Hepatocyte (in vitro differentiated cells): ENCODE measurements at regions not wholly inside any gene's neighbourhood (a gene's known extent, or its start where the extent isn't known, plus 50 kb on each side); places are given as distances from the start of the nearest gene placed in this dataset.
A peak's percentile ranks its signal among the peaks of the same experiment; 100 is the strongest.

Source experiments
- DNase-seq: peaks from one replicate; pipeline ENCODE4 v3.0.0-alpha.2; 2016; ENCODE audit warnings: low spot score
- H2AFZ ChIP-seq: fragments of 200-600 bp; sonication (generic); 2 replicates; pipeline ENCODE4 v1.6.0; 2016; ENCODE audit warnings: antibody characterized with exemption, mild to moderate bottlenecking
- H3K27ac ChIP-seq: fragments of 200-600 bp; sonication (generic); 2 replicates; pipeline ENCODE4 v1.5.1; 2016; ENCODE audit warnings: mild to moderate bottlenecking
- H3K27me3 ChIP-seq: fragments of 200-600 bp; sonication (generic); 2 replicates; pipeline ENCODE4 v1.6.1; 2016
- H3K36me3 ChIP-seq: fragments of 200-600 bp; sonication (generic); replicated peaks from 2 replicates; pipeline ENCODE4 v1.5.1; 2016; ENCODE audit warnings: low read depth; ENCODE audit not compliant: insufficient read depth
- H3K4me1 ChIP-seq: fragments of 200-600 bp; sonication (generic); 2 replicates; pipeline ENCODE4 v1.5.1; 2016; ENCODE audit warnings: mild to moderate bottlenecking, moderate library complexity; ENCODE audit not compliant: insufficient read depth
- H3K4me2 ChIP-seq: fragments of 200-600 bp; sonication (generic); 2 replicates; pipeline ENCODE4 v1.6.0; 2016
- H3K4me3 ChIP-seq: fragments of 200-600 bp; sonication (generic); 2 replicates; pipeline ENCODE4 v1.5.1; 2016; ENCODE audit warnings: mild to moderate bottlenecking
- H3K79me2 ChIP-seq: fragments of 200-600 bp; sonication (generic); 2 replicates; pipeline ENCODE4 v1.6.0; 2017; ENCODE audit warnings: mild to moderate bottlenecking
- H3K9me2 ChIP-seq: fragments of 200-600 bp; sonication (generic); replicated peaks from 2 replicates; pipeline ENCODE4 v1.6.0; 2017; ENCODE audit warnings: mild to moderate bottlenecking; ENCODE audit not compliant: insufficient read depth
- H3K9me3 ChIP-seq: fragments of 200-600 bp; sonication (generic); 2 replicates; pipeline ENCODE4 v1.5.1; 2016; ENCODE audit warnings: low read depth, mild to moderate bottlenecking
- H4K20me1 ChIP-seq: fragments of 200-600 bp; sonication (generic); 2 replicates; pipeline ENCODE4 v1.6.0; 2016; ENCODE audit warnings: mild to moderate bottlenecking; ENCODE audit not compliant: insufficient read depth, poor library complexity, severe bottlenecking
- EZH2 ChIP-seq: fragments of 200-600 bp; sonication (generic); IDR thresholded peaks from 2 replicates; pipeline ENCODE4 v1.6.1; 2016; ENCODE audit warnings: antibody characterized with exemption, mild to moderate bottlenecking, borderline replicate concordance
- EZH2phosphoT487 ChIP-seq: fragments of 200-600 bp; sonication (generic); IDR thresholded peaks from one replicate; pipeline ENCODE4 v1.6.1; 2018; ENCODE audit warnings: antibody characterized with exemption, mild to moderate bottlenecking, low read depth, moderate library complexity; ENCODE audit not compliant: unreplicated experiment, severe bottlenecking
- WGBS: methylation state at CpG from one replicate; pipeline ENCODE4 v1.1.6; 2016; ENCODE audit warnings: low lambda C conversion rate; ENCODE audit errors: missing lambda C conversion rate; 5-methylcytosine and 5-hydroxymethylcytosine counted together
- TF ChIP-seq, protein P1 (sequence below): fragments of 200-600 bp; sonication (generic); IDR thresholded peaks from 2 replicates; pipeline ENCODE4 v1.5.1; 2016; ENCODE audit warnings: antibody characterized with exemption, mild to moderate bottlenecking; ENCODE audit not compliant: poor library complexity

DNA sequence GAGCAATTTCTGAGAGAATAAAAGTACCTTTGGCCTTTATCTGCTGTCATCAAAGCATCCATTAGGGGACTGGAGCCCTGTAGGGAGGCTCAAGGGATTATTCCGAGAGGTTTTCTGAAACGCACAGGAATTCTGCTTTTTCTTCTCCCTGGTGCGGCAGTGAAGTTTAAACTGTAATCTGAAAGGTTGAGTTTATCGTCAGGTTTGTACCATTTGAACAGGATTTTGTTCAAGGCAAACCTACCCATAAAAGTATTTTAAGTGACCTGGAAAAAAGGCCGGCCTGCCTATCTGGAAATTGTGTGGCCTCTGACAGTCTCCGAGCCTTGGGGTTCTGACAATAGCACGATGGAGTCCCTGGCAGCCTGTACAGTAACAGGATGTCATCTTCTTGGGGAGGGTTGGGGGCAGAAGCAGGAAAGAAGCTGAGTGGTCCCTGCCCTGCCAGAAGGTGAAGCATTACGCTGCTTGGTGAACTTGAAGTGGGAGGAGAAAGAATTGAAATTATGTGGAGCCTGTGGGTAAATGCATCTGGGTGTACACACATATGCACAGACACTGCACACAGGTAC lies 272.0 kb downstream of the CYRIA start:
- H3K4me2 ChIP-seq = peak overlapping the region; percentile 60
- peaks cover 22% of the 10 kb centered on the region for H3K4me1 ChIP-seq
- H3K27ac ChIP-seq = peak overlapping the region; percentile 90
- no peaks in the 10 kb centered on the region for H3K36me3 ChIP-seq
- TF ChIP-seq EZH2 = no peak
- TF ChIP-seq, protein P1, sequence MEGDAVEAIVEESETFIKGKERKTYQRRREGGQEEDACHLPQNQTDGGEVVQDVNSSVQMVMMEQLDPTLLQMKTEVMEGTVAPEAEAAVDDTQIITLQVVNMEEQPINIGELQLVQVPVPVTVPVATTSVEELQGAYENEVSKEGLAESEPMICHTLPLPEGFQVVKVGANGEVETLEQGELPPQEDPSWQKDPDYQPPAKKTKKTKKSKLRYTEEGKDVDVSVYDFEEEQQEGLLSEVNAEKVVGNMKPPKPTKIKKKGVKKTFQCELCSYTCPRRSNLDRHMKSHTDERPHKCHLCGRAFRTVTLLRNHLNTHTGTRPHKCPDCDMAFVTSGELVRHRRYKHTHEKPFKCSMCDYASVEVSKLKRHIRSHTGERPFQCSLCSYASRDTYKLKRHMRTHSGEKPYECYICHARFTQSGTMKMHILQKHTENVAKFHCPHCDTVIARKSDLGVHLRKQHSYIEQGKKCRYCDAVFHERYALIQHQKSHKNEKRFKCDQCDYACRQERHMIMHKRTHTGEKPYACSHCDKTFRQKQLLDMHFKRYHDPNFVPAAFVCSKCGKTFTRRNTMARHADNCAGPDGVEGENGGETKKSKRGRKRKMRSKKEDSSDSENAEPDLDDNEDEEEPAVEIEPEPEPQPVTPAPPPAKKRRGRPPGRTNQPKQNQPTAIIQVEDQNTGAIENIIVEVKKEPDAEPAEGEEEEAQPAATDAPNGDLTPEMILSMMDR = no peak
- WGBS = 40% methylated on average over 8 of the region's 8 CpGs
- H3K9me3 ChIP-seq = no peaks in the 10 kb centered on the region
- H2AFZ ChIP-seq = no peak overlapping the region
- H3K9me2 ChIP-seq = no peaks in the 10 kb centered on the region
- no peaks in the 10 kb centered on the region for H3K79me2 ChIP-seq
- no peaks in the 10 kb centered on the region for H4K20me1 ChIP-seq
- no peak overlapping the region for H3K4me3 ChIP-seq
- DNase-seq = peak; percentile 10
- no peaks in the 10 kb centered on the region for H3K27me3 ChIP-seq

DNA sequence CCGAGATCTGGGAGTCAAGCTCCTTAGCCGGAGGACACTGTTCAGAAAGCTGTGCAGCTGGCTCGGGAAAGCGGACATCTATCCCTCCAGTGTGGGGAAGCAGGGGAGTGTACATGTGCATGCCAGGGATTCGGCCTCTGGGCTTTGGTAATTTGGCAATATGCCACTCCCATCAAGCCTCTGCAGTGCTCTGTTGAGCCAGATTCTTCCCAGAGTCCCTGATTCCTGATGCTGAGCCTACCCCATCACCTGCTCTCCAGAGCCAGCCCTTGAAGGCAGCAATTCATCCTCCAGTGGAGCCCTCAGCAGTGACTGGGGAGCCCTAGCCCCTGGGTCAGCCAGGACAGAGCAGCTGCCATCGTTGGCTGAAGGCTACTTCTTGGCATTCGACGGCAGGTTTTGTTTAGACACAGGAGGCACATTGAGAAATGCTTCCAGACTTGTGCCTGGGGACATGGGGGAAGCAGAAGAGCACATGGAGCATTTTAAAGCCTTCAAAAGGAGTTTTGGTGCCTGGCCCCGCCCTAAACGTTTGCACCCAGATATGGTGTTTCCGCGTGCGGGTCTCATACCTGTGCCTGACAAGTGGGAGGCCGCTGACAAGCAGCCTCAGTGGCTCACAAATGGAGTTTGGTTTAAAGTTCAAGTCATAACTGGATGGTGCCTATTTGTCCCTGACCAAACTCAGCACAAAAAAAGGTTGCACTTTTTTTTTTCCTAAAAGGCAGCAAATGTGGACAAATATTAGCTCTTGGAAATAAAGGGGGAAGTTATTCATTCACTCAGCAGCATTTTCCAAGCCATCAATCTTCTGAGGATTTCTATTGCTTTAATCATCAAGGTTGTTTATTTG lies 272.8 kb downstream of the CYRIA start:
- Histone ChIP-seq H4K20me1 (no peaks in the 10 kb centered on the region), H3K4me3 (no peak overlapping the region), H3K9me3 (no peaks in the 10 kb centered on the region), H2AFZ (no peak overlapping the region), H3K4me1 (peaks cover 22% of the 10 kb centered on the region), H3K4me2 (peak overlapping the region; percentile 60), H3K27ac (peak overlapping the region; percentile 90), H3K9me2 (no peaks in the 10 kb centered on the region), H3K36me3 (no peaks in the 10 kb centered on the region), H3K79me2 (no peaks in the 10 kb centered on the region), H3K27me3 (no peaks in the 10 kb centered on the region)
- peak; percentile 21 for DNase-seq
- 45% methylated on average over 14 of the region's 14 CpGs for WGBS
- TF ChIP-seq, protein P1 = no peak
- TF ChIP-seq EZH2 = no peak
- no peak for TF ChIP-seq EZH2phosphoT487

DNA sequence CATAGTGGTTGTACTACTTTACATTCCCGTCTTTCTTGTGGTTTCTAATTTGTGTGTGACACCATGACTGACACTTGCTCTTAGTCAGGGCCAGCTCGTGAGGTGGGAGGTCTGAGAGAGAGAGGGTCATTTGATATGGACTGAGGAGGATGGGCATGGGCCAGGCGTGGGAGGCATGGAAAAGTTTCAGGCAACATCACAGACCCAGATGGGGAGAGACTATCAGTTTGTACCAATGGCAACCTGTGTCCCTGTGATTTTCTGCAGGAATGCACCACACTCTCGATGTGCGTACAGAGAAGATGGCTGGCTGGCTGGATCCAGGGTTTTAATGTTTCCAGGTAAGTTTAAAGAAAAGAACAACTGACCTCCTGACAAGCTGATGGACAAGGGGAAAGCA lies 273.6 kb downstream of the CYRIA start:
- Histone ChIP-seq H3K36me3 (no peaks in the 10 kb centered on the region), H3K9me3 (no peaks in the 10 kb centered on the region), H3K27ac (no peak overlapping the region), H3K27me3 (no peaks in the 10 kb centered on the region), H3K4me1 (peaks cover 22% of the 10 kb centered on the region), H4K20me1 (no peaks in the 10 kb centered on the region), H2AFZ (no peak overlapping the region), H3K4me3 (no peak overlapping the region), H3K4me2 (no peak overlapping the region), H3K9me2 (no peaks in the 10 kb centered on the region), H3K79me2 (no peaks in the 10 kb centered on the region)
- no peak for DNase-seq
- 87% methylated on average over 5 of the region's 5 CpGs for WGBS
- TF ChIP-seq EZH2 (no peak), EZH2phosphoT487 (no peak)
- TF ChIP-seq, protein P1 = no peak
